ENCODE measurements at regions not wholly inside any gene's neighbourhood (a gene's known extent, or its start where the extent isn't known, plus 50 kb on each side); places are given as distances from the start of the nearest gene placed in this dataset.

GRCh38 chr3:116905334-116905733 is 195.8 kb downstream of the TUSC7 start:
- H3K79me2 ChIP-seq (ENCODE audit: control insufficient read depth, insufficient read depth, low read length), result no peaks in the 10 kb centered on the region
- ATAC-seq (no peak), DNase-seq (ENCODE audit: extremely low read depth in 1 of 4, low spot score in 3 of 4) (no peak), FAIRE-seq (no peak)
- no peaks in the 10 kb centered on the region for H3K27me3 ChIP-seq (ENCODE audit: control insufficient read depth in 2 of 2, insufficient read depth in 2 of 2, low read length in 2 of 2)
- in situ Hi-C loops (cut with MboI), result no loop called here
- no peak overlapping the region for H3K27ac ChIP-seq (ENCODE audit: extremely low read depth, low read depth, low read length)
- no peaks in the 10 kb centered on the region for H3K36me3 ChIP-seq (ENCODE audit: control insufficient read depth, insufficient read depth, low read length)
- no peak overlapping the region for H2AFZ ChIP-seq (ENCODE audit: low read depth, low read length)
- intact Hi-C loops (cut with micrococcal nuclease), result no loop called here
- H3K4me1 ChIP-seq (replicated peaks in 1 of 2; ENCODE audit: control insufficient read depth in 2 of 2, insufficient read depth in 2 of 2, low read length in 2 of 2), result no peaks in the 10 kb centered on the region
- H3K4me2 ChIP-seq (ENCODE audit: insufficient read depth, low read length), result no peak overlapping the region
- WGBS (ENCODE audit: insufficient coverage, low coverage, missing lambda C conversion rate), result 0% methylated on average over 3 of the region's 3 CpGs
- ChIA-PET CTCF (ENCODE audit: low intra/inter-chr PET ratio) (no interaction called here), POLR2A (no interaction called here)
- H4K20me1 ChIP-seq (replicated peaks; ENCODE audit: control insufficient read depth, insufficient read depth, low read length), result no peaks in the 10 kb centered on the region
- no peak overlapping the region for H3K9ac ChIP-seq (ENCODE audit: insufficient read depth in 1 of 2, low read depth in 2 of 2, low read length in 2 of 2)
- no TSS peak for BruUV-seq (replicated peaks)
- H3K9me3 ChIP-seq (replicated peaks; ENCODE audit: control insufficient read depth, insufficient read depth, low read depth, low read length), result no peaks in the 10 kb centered on the region
- no peaks in the 10 kb centered on the region for H3K9me1 ChIP-seq (ENCODE audit: control insufficient read depth, insufficient read depth, low read length)
- H3K4me3 ChIP-seq, result no peak overlapping the region
- TF ChIP-seq THRA (IDR thresholded peaks at IDR 0.05) (no peak), ZNF57 (CRISPR knock-in tag; IDR thresholded peaks at IDR 0.05) (no peak), DLX4 (CRISPR knock-in tag; IDR thresholded peaks at IDR 0.05) (no peak), TAF15 (IDR thresholded peaks at IDR 0.05; ENCODE audit: low read depth, low read length) (no peak), IRF9 (tag; IDR thresholded peaks at IDR 0.05) (no peak), PHF8 (IDR thresholded peaks at IDR 0.05; ENCODE audit: borderline replicate concordance, low read length) (no peak), NEUROD1 (IDR thresholded peaks at IDR 0.05; ENCODE audit: borderline replicate concordance, low read depth, low read length, partially characterized antibody) (no peak), HNRNPK (IDR thresholded peaks at IDR 0.05; ENCODE audit: low read depth, low read length, poor library complexity, severe bottlenecking) (no peak), ETS1 (conservative IDR thresholded peaks at IDR 0.05; ENCODE audit: control insufficient read depth, low read depth, low read length) (no peak), FOXO4 (CRISPR knock-in tag; IDR thresholded peaks at IDR 0.05) (no peak), ZNF395 (CRISPR knock-in tag; IDR thresholded peaks at IDR 0.05) (no peak), ZNF277 (CRISPR knock-in tag; IDR thresholded peaks at IDR 0.05; ENCODE audit: borderline replicate concordance) (no peak), MAX (CRISPR knock-in tag; IDR thresholded peaks at IDR 0.05) (no peak)

All from K562 (cell line).